Muscle layer of colon (tissue), 2 donors: ENCODE measurements at regions not wholly inside any gene's neighbourhood (a gene's known extent, or its start where the extent isn't known, plus 50 kb on each side); places are given as distances from the start of the nearest gene placed in this dataset.

ENCODE experiments used
- H3K27ac ChIP-seq: one replicate; pipeline ENCODE4 v1.7.0; 2013; ENCODE audit warnings: low read depth, mild to moderate bottlenecking, low read length, moderate library complexity
- H3K27me3 ChIP-seq, 2 donors: one replicate each; pipeline ENCODE4 v1.7.0; 2013; ENCODE audit warnings: low read length in 2 of 2, mild to moderate bottlenecking in 2 of 2; ENCODE audit not compliant: insufficient read depth in 2 of 2, control insufficient read depth in 1 of 2
- H3K36me3 ChIP-seq: one replicate; pipeline ENCODE4 v1.7.0; 2013; ENCODE audit warnings: mild to moderate bottlenecking, low read length; ENCODE audit not compliant: insufficient read depth
- H3K4me1 ChIP-seq: one replicate; pipeline ENCODE4 v1.7.0; 2013; ENCODE audit warnings: mild to moderate bottlenecking, low read length; ENCODE audit not compliant: insufficient read depth
- H3K4me3 ChIP-seq, 2 donors: one replicate each; pipeline ENCODE4 v1.7.0; 2013; ENCODE audit warnings: low read length in 2 of 2, low read depth in 1 of 2, mild to moderate bottlenecking in 1 of 2, moderate library complexity in 1 of 2
- H3K9ac ChIP-seq: one replicate; pipeline ENCODE4 v1.7.0; 2013; ENCODE audit warnings: low read length
- H3K9me3 ChIP-seq: one replicate; pipeline ENCODE4 v1.7.0; 2013; ENCODE audit warnings: mild to moderate bottlenecking, low read length
- donor health status: abdominal sarcoma.
- donor health status: Adenocarcinoma of cecum.

GRCh38 chr22:44368611-44369292, 56.0 kb upstream of the SHISAL1 start:
- no peak overlapping the region for H3K4me3 ChIP-seq
- H3K36me3 ChIP-seq, result no peaks in the 10 kb centered on the region
- H3K9me3 ChIP-seq, result no peaks in the 10 kb centered on the region
- H3K27ac ChIP-seq, result no peak overlapping the region
- no peaks in the 10 kb centered on the region for H3K27me3 ChIP-seq
- peaks cover 10% of the 10 kb centered on the region for H3K4me1 ChIP-seq
- no peak overlapping the region for H3K9ac ChIP-seq

- Histone ChIP-seq H3K27ac (no peak overlapping the region), H3K27me3 (no peaks in the 10 kb centered on the region), H3K9me3 (no peaks in the 10 kb centered on the region), H3K36me3 (no peaks in the 10 kb centered on the region), H3K4me3 (no peak overlapping the region), H3K9ac (no peak overlapping the region), H3K4me1 (peaks cover 30% of the 10 kb centered on the region)
Observed at GRCh38 chr22:44366372-44367300, 53.9 kb upstream of the SHISAL1 start.

GRCh38 chr22:44365832-44366231, 53.1 kb upstream of the SHISAL1 start:
- Histone ChIP-seq H3K4me3 (no peak overlapping the region), H3K36me3 (no peaks in the 10 kb centered on the region), H3K4me1 (peaks cover 38% of the 10 kb centered on the region)

GRCh38 chr22:44365191-44365590, 52.4 kb upstream of the SHISAL1 start:
- peaks cover 45% of the 10 kb centered on the region for H3K4me1 ChIP-seq
- no peak overlapping the region for H3K4me3 ChIP-seq
- H3K36me3 ChIP-seq, result no peaks in the 10 kb centered on the region
- no peak overlapping the region for H3K27ac ChIP-seq
- H3K9me3 ChIP-seq, result no peaks in the 10 kb centered on the region
- H3K9ac ChIP-seq, result no peak overlapping the region
- H3K27me3 ChIP-seq, result no peaks in the 10 kb centered on the region

More at GRCh38 chr22:44365832-44366231, 53.1 kb upstream of the SHISAL1 start:
- Histone ChIP-seq H3K9ac (no peak overlapping the region), H3K9me3 (no peaks in the 10 kb centered on the region), H3K27ac (no peak overlapping the region), H3K27me3 (no peaks in the 10 kb centered on the region)

GRCh38 chr22:44364751-44365130, 52.0 kb upstream of the SHISAL1 start:
- peaks cover 49% of the 10 kb centered on the region for H3K4me1 ChIP-seq
- no peak overlapping the region for H3K4me3 ChIP-seq
- no peak overlapping the region for H3K9ac ChIP-seq

GRCh38 chr22:44363980-44364750, 51.4 kb upstream of the SHISAL1 start:
- Histone ChIP-seq H3K36me3 (no peaks in the 10 kb centered on the region), H3K9ac (no peak overlapping the region), H3K27ac (peak overlapping the region; percentile 28), H3K9me3 (no peaks in the 10 kb centered on the region), H3K27me3 (no peaks in the 10 kb centered on the region), H3K4me3 (peak overlapping the region in 1 of 2 donors; percentile 18), H3K4me1 (peaks cover 55% of the 10 kb centered on the region)

More at GRCh38 chr22:44364751-44365130, 52.0 kb upstream of the SHISAL1 start:
- Histone ChIP-seq H3K27ac (peak overlapping the region; percentile 4), H3K9me3 (no peaks in the 10 kb centered on the region), H3K27me3 (no peaks in the 10 kb centered on the region), H3K36me3 (no peaks in the 10 kb centered on the region)

GRCh38 chr22:44363013-44363979, 50.5 kb upstream of the SHISAL1 start:
- H3K9me3 ChIP-seq, result no peaks in the 10 kb centered on the region
- no peaks in the 10 kb centered on the region for H3K27me3 ChIP-seq
- peak overlapping the region in 1 of 2 donors; percentile 18 for H3K4me3 ChIP-seq
- no peak overlapping the region for H3K9ac ChIP-seq
- peaks cover 64% of the 10 kb centered on the region for H3K4me1 ChIP-seq
- peak overlapping the region; percentile 79 for H3K27ac ChIP-seq
- H3K36me3 ChIP-seq, result no peaks in the 10 kb centered on the region

GRCh38 chr22:44362249-44363012, 49.7 kb upstream of the SHISAL1 start:
- Histone ChIP-seq H3K27me3 (no peaks in the 10 kb centered on the region), H3K4me3 (no peak overlapping the region), H3K9ac (no peak overlapping the region), H3K36me3 (no peaks in the 10 kb centered on the region), H3K27ac (peak overlapping the region; percentile 79), H3K4me1 (peaks cover 72% of the 10 kb centered on the region), H3K9me3 (no peaks in the 10 kb centered on the region)
